Body of pancreas (tissue), 4 donors: ENCODE measurements at regions not wholly inside any gene's neighbourhood (a gene's known extent, or its start where the extent isn't known, plus 50 kb on each side); places are given as distances from the start of the nearest gene placed in this dataset.

Source experiments
- CTCF ChIP-seq, 7 experiments: fragments of 450-650 bp in 4 of 7; fragments of 200-600 bp in 3 of 7; sonication (generic) in 3 of 7; IDR thresholded peaks; one replicate each; pipeline ENCODE4 v1.5.1; 2016 to 2019; ENCODE audit warnings: antibody characterized with exemption in 7 of 7
- POLR2A ChIP-seq, 3 donors: fragments of 450-650 bp; IDR thresholded peaks; one replicate each; pipeline ENCODE4 v1.6.1; 2016; ENCODE audit warnings: antibody characterized with exemption in 3 of 3, mild to moderate bottlenecking in 2 of 3

- TF ChIP-seq CTCF (IDR thresholded peaks at IDR 0.05) (no peak), POLR2A (IDR thresholded peaks at IDR 0.05) (no peak)
Measured at GRCh38 chr17:13761038-13761603, 159.4 kb upstream of the HS3ST3A1 start.
